IPS-20b (cell line): ENCODE measurements at regions not wholly inside any gene's neighbourhood (a gene's known extent, or its start where the extent isn't known, plus 50 kb on each side); places are given as distances from the start of the nearest gene placed in this dataset.

Experiments
- H3K27ac ChIP-seq: one replicate; pipeline ENCODE4 v1.5.1; 2013; ENCODE audit warnings: low read length
- H3K27me3 ChIP-seq: 2 replicates; pipeline ENCODE4 v1.6.1; 2013; ENCODE audit warnings: mild to moderate bottlenecking, low read length, inconsistent platforms; ENCODE audit not compliant: insufficient read depth
- H3K36me3 ChIP-seq: 2 replicates; pipeline ENCODE4 v1.6.1; 2013; ENCODE audit warnings: low read depth, mild to moderate bottlenecking, inconsistent platforms, low read length, moderate library complexity; ENCODE audit not compliant: insufficient read depth
- H3K4me1 ChIP-seq: 2 replicates; pipeline ENCODE4 v1.6.1; 2013; ENCODE audit warnings: mild to moderate bottlenecking, control low read depth, inconsistent platforms, low read length, moderate library complexity; ENCODE audit not compliant: insufficient read depth
- H3K4me3 ChIP-seq: 2 replicates; pipeline ENCODE4 v1.5.1; 2013; ENCODE audit warnings: mild to moderate bottlenecking, low read length, inconsistent platforms
- H3K9ac ChIP-seq: 2 replicates; pipeline ENCODE4 v1.6.1; 2013; ENCODE audit warnings: low read depth, mild to moderate bottlenecking, inconsistent platforms, low read length, moderate library complexity
- H3K9me3 ChIP-seq: 2 replicates; pipeline ENCODE4 v1.6.1; 2013; ENCODE audit warnings: mild to moderate bottlenecking, low read depth, low read length, inconsistent platforms; ENCODE audit not compliant: insufficient read depth

- Histone ChIP-seq H3K27me3 (no peaks in the 10 kb centered on the region), H3K9me3 (no peaks in the 10 kb centered on the region), H3K4me3 (no peak overlapping the region), H3K9ac (no peak overlapping the region), H3K27ac (no peak overlapping the region), H3K36me3 (no peaks in the 10 kb centered on the region), H3K4me1 (peaks cover 4% of the 10 kb centered on the region; the same call in 1 of the 2 replicates)
Observed at GRCh38 chr21:26412885-26413284, 160.2 kb downstream of the CYYR1 start.

- H3K36me3 ChIP-seq, result no peaks in the 10 kb centered on the region
- no peak overlapping the region for H3K4me3 ChIP-seq
- H3K4me1 ChIP-seq, result peaks cover 7% of the 10 kb centered on the region; the same call in 1 of the 2 replicates
- no peak overlapping the region for H3K9ac ChIP-seq
- no peaks in the 10 kb centered on the region for H3K27me3 ChIP-seq
- H3K27ac ChIP-seq, result no peak overlapping the region
- no peaks in the 10 kb centered on the region for H3K9me3 ChIP-seq
Observed at GRCh38 chr21:26409735-26410134, 163.4 kb downstream of the CYYR1 start.

- no peak overlapping the region for H3K4me3 ChIP-seq
- H3K36me3 ChIP-seq, result no peaks in the 10 kb centered on the region
- no peak overlapping the region for H3K9ac ChIP-seq
- peaks cover 7% of the 10 kb centered on the region; the same call in 1 of the 2 replicates for H3K4me1 ChIP-seq
- no peaks in the 10 kb centered on the region for H3K9me3 ChIP-seq
- no peaks in the 10 kb centered on the region for H3K27me3 ChIP-seq
- H3K27ac ChIP-seq, result no peak overlapping the region
Observed at GRCh38 chr21:26408511-26408910, 164.6 kb downstream of the CYYR1 start.

GRCh38 chr21:26406526-26406925, 166.6 kb downstream of the CYYR1 start:
- Histone ChIP-seq H3K27me3 (no peaks in the 10 kb centered on the region), H3K9me3 (no peaks in the 10 kb centered on the region), H3K36me3 (no peaks in the 10 kb centered on the region), H3K4me3 (no peak overlapping the region), H3K27ac (no peak overlapping the region), H3K4me1 (0 out of 2 replicates have a peak, but pooled peaks cover 2% of the 10 kb centered on the region), H3K9ac (no peak overlapping the region)

GRCh38 chr21:26405735-26406361, 167.2 kb downstream of the CYYR1 start:
- no peaks in the 10 kb centered on the region for H3K9me3 ChIP-seq
- no peaks in the 10 kb centered on the region for H3K27me3 ChIP-seq
- H3K36me3 ChIP-seq, result no peaks in the 10 kb centered on the region
- H3K27ac ChIP-seq, result no peak overlapping the region
- H3K9ac ChIP-seq, result no peak overlapping the region
- H3K4me3 ChIP-seq, result no peak overlapping the region
- 0 out of 2 replicates have a peak, but pooled peaks cover 2% of the 10 kb centered on the region for H3K4me1 ChIP-seq

GRCh38 chr21:26405071-26405470, 168.0 kb downstream of the CYYR1 start:
- H3K9ac ChIP-seq, result no peak overlapping the region
- H3K4me1 ChIP-seq, result 0 out of 2 replicates have a peak, but pooled peaks cover 2% of the 10 kb centered on the region
- no peaks in the 10 kb centered on the region for H3K36me3 ChIP-seq
- no peaks in the 10 kb centered on the region for H3K27me3 ChIP-seq
- no peak overlapping the region for H3K27ac ChIP-seq
- H3K9me3 ChIP-seq, result no peaks in the 10 kb centered on the region
- no peak overlapping the region for H3K4me3 ChIP-seq

GRCh38 chr21:26404288-26404687, 168.8 kb downstream of the CYYR1 start:
- Histone ChIP-seq H3K36me3 (no peaks in the 10 kb centered on the region), H3K4me3 (no peak overlapping the region), H3K9ac (no peak overlapping the region), H3K27me3 (no peaks in the 10 kb centered on the region), H3K4me1 (0 out of 2 replicates have a peak, but pooled peaks cover 2% of the 10 kb centered on the region), H3K27ac (no peak overlapping the region), H3K9me3 (no peaks in the 10 kb centered on the region)

- Histone ChIP-seq H3K4me3 (no peak overlapping the region), H3K36me3 (no peaks in the 10 kb centered on the region), H3K27me3 (no peaks in the 10 kb centered on the region), H3K9me3 (no peaks in the 10 kb centered on the region), H3K9ac (no peak overlapping the region), H3K4me1 (0 out of 2 replicates have a peak, but pooled peaks cover 2% of the 10 kb centered on the region), H3K27ac (no peak overlapping the region)
Observed at GRCh38 chr21:26403321-26403720, 169.8 kb downstream of the CYYR1 start.

- Histone ChIP-seq H3K9me3 (no peaks in the 10 kb centered on the region), H3K27me3 (no peaks in the 10 kb centered on the region), H3K36me3 (no peaks in the 10 kb centered on the region), H3K4me3 (no peak overlapping the region), H3K4me1 (no peaks in the 10 kb centered on the region), H3K9ac (no peak overlapping the region), H3K27ac (no peak overlapping the region)
Observed at GRCh38 chr21:26397545-26397944, 175.5 kb downstream of the CYYR1 start.

- no peaks in the 10 kb centered on the region for H3K9me3 ChIP-seq
- no peak overlapping the region for H3K9ac ChIP-seq
- H3K4me1 ChIP-seq, result no peaks in the 10 kb centered on the region
Observed at GRCh38 chr21:26394341-26394740, 178.7 kb downstream of the CYYR1 start.

GRCh38 chr21:26391166-26391565, 181.9 kb downstream of the CYYR1 start:
- no peak overlapping the region for H3K9ac ChIP-seq
- no peak overlapping the region for H3K27ac ChIP-seq
- no peak overlapping the region for H3K4me3 ChIP-seq
- peaks cover 6% of the 10 kb centered on the region; the same call in 1 of the 2 replicates for H3K9me3 ChIP-seq
- no peaks in the 10 kb centered on the region for H3K4me1 ChIP-seq
- H3K27me3 ChIP-seq, result no peaks in the 10 kb centered on the region
- H3K36me3 ChIP-seq, result no peaks in the 10 kb centered on the region

More at GRCh38 chr21:26394341-26394740, 178.7 kb downstream of the CYYR1 start:
- Histone ChIP-seq H3K4me3 (no peak overlapping the region), H3K36me3 (no peaks in the 10 kb centered on the region), H3K27ac (no peak overlapping the region), H3K27me3 (no peaks in the 10 kb centered on the region)

GRCh38 chr21:26389971-26390641, 183.0 kb downstream of the CYYR1 start:
- no peak overlapping the region for H3K9ac ChIP-seq
- H3K9me3 ChIP-seq, result peaks cover 6% of the 10 kb centered on the region; the same call in 1 of the 2 replicates
- H3K4me1 ChIP-seq, result no peaks in the 10 kb centered on the region
- no peak overlapping the region for H3K27ac ChIP-seq
- H3K4me3 ChIP-seq, result no peak overlapping the region
- H3K36me3 ChIP-seq, result no peaks in the 10 kb centered on the region
- H3K27me3 ChIP-seq, result no peaks in the 10 kb centered on the region
